Endodermal cell (in vitro differentiated cells): ENCODE measurements at regions not wholly inside any gene's neighbourhood (a gene's known extent, or its start where the extent isn't known, plus 50 kb on each side); places are given as distances from the start of the nearest gene placed in this dataset.

Experiments used
- DNase-seq: peaks from one replicate; pipeline ENCODE4 v3.0.0-alpha.2; 2017
- H3K27ac ChIP-seq: 2 replicates; pipeline ENCODE4 v1.5.1; 2013; ENCODE audit warnings: mild to moderate bottlenecking, low read depth, low read length, moderate library complexity
- H3K27me3 ChIP-seq: 2 replicates; pipeline ENCODE4 v1.6.1; 2013; ENCODE audit warnings: mild to moderate bottlenecking, low read length, moderate library complexity; ENCODE audit not compliant: insufficient read depth, control insufficient read depth, poor library complexity, severe bottlenecking
- H3K36me3 ChIP-seq: 2 replicates; pipeline ENCODE4 v1.7.0; 2013; ENCODE audit warnings: mild to moderate bottlenecking, low read length, moderate library complexity; ENCODE audit not compliant: control insufficient read depth, insufficient read depth
- H3K4me1 ChIP-seq: one replicate; pipeline ENCODE4 v1.7.0; 2013; ENCODE audit warnings: low read length; ENCODE audit not compliant: control insufficient read depth, insufficient read depth
- H3K4me3 ChIP-seq: 2 replicates; pipeline ENCODE4 v1.5.1; 2013; ENCODE audit warnings: mild to moderate bottlenecking, low read length, moderate library complexity
- H3K9ac ChIP-seq: 2 replicates; pipeline ENCODE4 v1.6.1; 2013; ENCODE audit warnings: mild to moderate bottlenecking, low read length, moderate library complexity; ENCODE audit not compliant: poor library complexity, severe bottlenecking; ENCODE audit errors: extremely low read depth
- H3K9me3 ChIP-seq: 2 replicates; pipeline ENCODE4 v1.6.1; 2013; ENCODE audit warnings: mild to moderate bottlenecking, low read length, moderate library complexity; ENCODE audit not compliant: control insufficient read depth
- H3K27ac Mint-ChIP-seq: 2 replicates; pipeline ENCODE4 v1.8.0; 2020; ENCODE audit warnings: mixed read lengths
- H3K27me3 Mint-ChIP-seq: 2 replicates; pipeline ENCODE4 v1.8.0; 2021; ENCODE audit warnings: mild to moderate bottlenecking, mixed read lengths; ENCODE audit not compliant: insufficient read depth
- H3K36me3 Mint-ChIP-seq: 2 replicates; pipeline ENCODE4 v1.8.0; 2020; ENCODE audit warnings: low read depth, mixed read lengths
- H3K4me1 Mint-ChIP-seq: 2 replicates; pipeline ENCODE4 v1.8.0; 2020; ENCODE audit warnings: mixed read lengths
- H3K4me3 Mint-ChIP-seq: 2 replicates; pipeline ENCODE4 v1.8.0; 2020; ENCODE audit warnings: mild to moderate bottlenecking, moderate library complexity, mixed read lengths
- H3K9me3 Mint-ChIP-seq: 2 replicates; pipeline ENCODE4 v1.8.0; 2020; ENCODE audit warnings: mild to moderate bottlenecking, mixed read lengths
- CTCF ChIP-seq: fragments of 200-600 bp; sonication (generic); conservative IDR thresholded peaks from 2 replicates; pipeline ENCODE4 v1.5.0; 2021; ENCODE audit warnings: antibody characterized with exemption, mild to moderate bottlenecking
- WGBS, 2 experiments: methylation state at CpG; one replicate each; pipeline versions ENCODE4 v1.1.5 to v1.1.7; 2013; ENCODE audit warnings: missing lambda C conversion rate in 2 of 2, mixed read lengths in 1 of 2; ENCODE audit not compliant: insufficient coverage in 1 of 2, insufficient read length in 1 of 2; 5-methylcytosine and 5-hydroxymethylcytosine counted together

- Histone ChIP-seq H3K36me3 (no peaks in the 10 kb centered on the region), H3K4me1 (peaks cover 19% of the 10 kb centered on the region), H3K9me3 (peaks cover 12% of the 10 kb centered on the region), H3K27ac (no peak overlapping the region), H3K9ac (no peak overlapping the region), H3K4me3 (no peak overlapping the region), H3K27me3 (no peaks in the 10 kb centered on the region)
- Mint-ChIP-seq H3K27ac (no peak overlapping the region), H3K9me3 (peaks cover 4% of the 10 kb centered on the region), H3K27me3 (no peaks in the 10 kb centered on the region), H3K4me1 (peaks cover 36% of the 10 kb centered on the region), H3K36me3 (no peaks in the 10 kb centered on the region), H3K4me3 (no peak overlapping the region)
- WGBS, 2 experiments: 83% methylated on average over 1 of the region's 1 CpG; no CpG with 5 or more reads in 1 of the 2 experiments
- no peak for TF ChIP-seq CTCF
- no peak for DNase-seq
Observed at GRCh38 chr14:26213846-26214575, 383.8 kb downstream of the NOVA1 start.

DNA sequence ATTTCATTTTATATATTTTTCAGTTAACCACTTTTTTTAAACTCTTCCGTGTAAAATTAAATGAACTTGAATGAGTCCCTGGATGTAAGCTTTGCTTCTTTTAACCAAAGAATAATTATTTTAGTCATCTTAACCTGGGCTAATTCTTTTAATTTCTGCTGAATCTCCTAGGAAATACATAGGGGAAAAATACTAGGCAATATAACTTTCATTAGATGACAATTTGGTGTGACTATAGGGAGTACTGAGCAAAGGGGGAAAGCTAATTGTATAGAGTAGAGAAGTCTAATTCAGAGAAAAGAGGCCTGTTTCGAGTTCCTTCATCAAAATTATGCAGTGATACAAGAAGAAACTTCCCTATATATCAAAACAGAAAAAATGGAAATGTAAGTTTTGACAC lies 388.1 kb downstream of the NOVA1 start:
- Histone ChIP-seq H3K9me3 (peaks cover 12% of the 10 kb centered on the region), H3K36me3 (no peaks in the 10 kb centered on the region), H3K27me3 (peaks cover 27% of the 10 kb centered on the region), H3K4me1 (peaks cover 12% of the 10 kb centered on the region), H3K4me3 (peak overlapping the region; percentile 45), H3K27ac (no peak overlapping the region), H3K9ac (no peak overlapping the region)
- peaks cover 37% of the 10 kb centered on the region for H3K4me1 Mint-ChIP-seq
- H3K4me3 Mint-ChIP-seq: no peak overlapping the region
- H3K9me3 Mint-ChIP-seq: no peaks in the 10 kb centered on the region
- peaks cover 2% of the 10 kb centered on the region for H3K27me3 Mint-ChIP-seq
- no peak for TF ChIP-seq CTCF
- no CpG with 5 or more reads among the region's 2 CpGs for WGBS, 2 experiments
- no peaks in the 10 kb centered on the region for H3K36me3 Mint-ChIP-seq
- DNase-seq: no peak
- no peak overlapping the region for H3K27ac Mint-ChIP-seq

- Mint-ChIP-seq H3K4me1 (peaks cover 22% of the 10 kb centered on the region), H3K4me3 (no peak overlapping the region), H3K27ac (no peak overlapping the region), H3K36me3 (no peaks in the 10 kb centered on the region), H3K27me3 (peaks cover 24% of the 10 kb centered on the region), H3K9me3 (no peaks in the 10 kb centered on the region)
- Histone ChIP-seq H3K27me3 (peaks cover 56% of the 10 kb centered on the region), H3K4me3 (no peak overlapping the region), H3K9me3 (peaks cover 12% of the 10 kb centered on the region), H3K9ac (no peak overlapping the region), H3K4me1 (peaks cover 3% of the 10 kb centered on the region), H3K27ac (no peak overlapping the region), H3K36me3 (no peaks in the 10 kb centered on the region)
- WGBS, 2 experiments: 55% methylated on average over 2 of the region's 2 CpGs; no CpG with 5 or more reads in 1 of the 2 experiments
- TF ChIP-seq CTCF: peak; percentile 30
- no peak for DNase-seq
Observed at GRCh38 chr14:26206640-26207039, 391.2 kb downstream of the NOVA1 start.
